B cell (primary cell): ENCODE measurements at regions not wholly inside any gene's neighbourhood (a gene's known extent, or its start where the extent isn't known, plus 50 kb on each side); places are given as distances from the start of the nearest gene placed in this dataset.

ENCODE experiments used
- CTCF ChIP-seq: fragments of 200-600 bp; IDR thresholded peaks from one replicate; pipeline ENCODE4 v1.8.0; 2022; ENCODE audit warnings: antibody characterized with exemption, mild to moderate bottlenecking
- EZH2 ChIP-seq: IDR thresholded peaks from 2 replicates; pipeline ENCODE4 v1.6.1; 2012; ENCODE audit warnings: borderline replicate concordance, low read depth, mild to moderate bottlenecking, moderate library complexity, low read length; ENCODE audit not compliant: insufficient read depth, poor library complexity, severe bottlenecking

GRCh38 chr5:28483327-28484025 is 1445.1 kb upstream of the CDH9 start:
- TF ChIP-seq CTCF (no peak), EZH2 (no peak)
